ENCODE measurements at regions not wholly inside any gene's neighbourhood (a gene's known extent, or its start where the extent isn't known, plus 50 kb on each side); places are given as distances from the start of the nearest gene placed in this dataset.

GRCh38 chr9:7996558-7996957, 197.0 kb upstream of the DMAC1 start:
- TF ChIP-seq, protein P1, sequence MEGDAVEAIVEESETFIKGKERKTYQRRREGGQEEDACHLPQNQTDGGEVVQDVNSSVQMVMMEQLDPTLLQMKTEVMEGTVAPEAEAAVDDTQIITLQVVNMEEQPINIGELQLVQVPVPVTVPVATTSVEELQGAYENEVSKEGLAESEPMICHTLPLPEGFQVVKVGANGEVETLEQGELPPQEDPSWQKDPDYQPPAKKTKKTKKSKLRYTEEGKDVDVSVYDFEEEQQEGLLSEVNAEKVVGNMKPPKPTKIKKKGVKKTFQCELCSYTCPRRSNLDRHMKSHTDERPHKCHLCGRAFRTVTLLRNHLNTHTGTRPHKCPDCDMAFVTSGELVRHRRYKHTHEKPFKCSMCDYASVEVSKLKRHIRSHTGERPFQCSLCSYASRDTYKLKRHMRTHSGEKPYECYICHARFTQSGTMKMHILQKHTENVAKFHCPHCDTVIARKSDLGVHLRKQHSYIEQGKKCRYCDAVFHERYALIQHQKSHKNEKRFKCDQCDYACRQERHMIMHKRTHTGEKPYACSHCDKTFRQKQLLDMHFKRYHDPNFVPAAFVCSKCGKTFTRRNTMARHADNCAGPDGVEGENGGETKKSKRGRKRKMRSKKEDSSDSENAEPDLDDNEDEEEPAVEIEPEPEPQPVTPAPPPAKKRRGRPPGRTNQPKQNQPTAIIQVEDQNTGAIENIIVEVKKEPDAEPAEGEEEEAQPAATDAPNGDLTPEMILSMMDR (IDR thresholded peaks at IDR 0.05) = no peak
- TF ChIP-seq EP300 (IDR thresholded peaks at IDR 0.05) (no peak), POLR2A (IDR thresholded peaks at IDR 0.05) (no peak), POLR2AphosphoS5 (IDR thresholded peaks at IDR 0.05) (no peak)
